ENCODE measurements at regions not wholly inside any gene's neighbourhood (a gene's known extent, or its start where the extent isn't known, plus 50 kb on each side); places are given as distances from the start of the nearest gene placed in this dataset.

DNA sequence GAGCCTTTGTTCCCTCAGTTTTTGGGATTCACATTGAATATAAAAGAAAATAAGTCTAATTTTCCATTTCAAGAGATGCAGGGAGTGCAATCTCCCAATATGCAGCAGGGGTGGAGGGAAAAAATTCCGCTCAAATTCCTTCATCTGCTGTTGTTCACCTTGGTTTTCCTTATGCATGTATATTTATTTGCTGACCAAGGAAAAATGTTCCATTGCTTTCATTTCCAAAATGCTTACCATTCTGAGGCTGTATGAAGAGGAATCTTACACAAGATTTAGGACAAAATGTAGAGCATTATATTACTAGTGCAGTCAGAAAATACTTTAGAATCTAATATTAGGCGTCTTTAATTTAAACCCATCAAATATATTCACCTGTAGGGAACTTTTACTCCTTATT is 863.9 kb downstream of the EPHA3 start:
- H3K4me3 Mint-ChIP-seq (ENCODE audit: unreplicated experiment) = no peak overlapping the region
- H3K27me3 Mint-ChIP-seq (ENCODE audit: unreplicated experiment) = no peaks in the 10 kb centered on the region
- H3K27ac Mint-ChIP-seq (ENCODE audit: unreplicated experiment) = no peak overlapping the region

DNA sequence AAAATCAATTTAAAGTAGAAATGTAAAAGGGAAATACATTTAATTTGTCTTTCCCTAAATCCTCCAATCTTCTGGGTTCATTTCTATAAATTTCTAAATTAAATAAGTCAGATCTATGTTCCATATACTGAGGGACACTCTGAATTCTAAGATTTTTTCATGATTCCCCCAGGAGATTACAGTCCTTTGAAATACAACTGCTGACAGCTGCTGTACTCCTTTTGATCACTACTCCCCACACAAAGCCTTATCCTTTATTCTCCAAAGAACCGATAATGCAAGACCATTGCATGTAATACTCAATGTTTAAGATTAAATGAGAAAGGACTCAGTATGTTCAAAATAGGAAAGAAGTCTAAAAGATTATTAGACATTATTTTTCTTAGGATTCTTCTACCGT is 865.7 kb downstream of the EPHA3 start:
- no peak overlapping the region for H3K4me3 Mint-ChIP-seq (ENCODE audit: unreplicated experiment)
- no peaks in the 10 kb centered on the region for H3K27me3 Mint-ChIP-seq (ENCODE audit: unreplicated experiment)
- DNase-seq (ENCODE audit: extremely low spot score, unreplicated experiment) = no peak
- TF ChIP-seq, protein P1, sequence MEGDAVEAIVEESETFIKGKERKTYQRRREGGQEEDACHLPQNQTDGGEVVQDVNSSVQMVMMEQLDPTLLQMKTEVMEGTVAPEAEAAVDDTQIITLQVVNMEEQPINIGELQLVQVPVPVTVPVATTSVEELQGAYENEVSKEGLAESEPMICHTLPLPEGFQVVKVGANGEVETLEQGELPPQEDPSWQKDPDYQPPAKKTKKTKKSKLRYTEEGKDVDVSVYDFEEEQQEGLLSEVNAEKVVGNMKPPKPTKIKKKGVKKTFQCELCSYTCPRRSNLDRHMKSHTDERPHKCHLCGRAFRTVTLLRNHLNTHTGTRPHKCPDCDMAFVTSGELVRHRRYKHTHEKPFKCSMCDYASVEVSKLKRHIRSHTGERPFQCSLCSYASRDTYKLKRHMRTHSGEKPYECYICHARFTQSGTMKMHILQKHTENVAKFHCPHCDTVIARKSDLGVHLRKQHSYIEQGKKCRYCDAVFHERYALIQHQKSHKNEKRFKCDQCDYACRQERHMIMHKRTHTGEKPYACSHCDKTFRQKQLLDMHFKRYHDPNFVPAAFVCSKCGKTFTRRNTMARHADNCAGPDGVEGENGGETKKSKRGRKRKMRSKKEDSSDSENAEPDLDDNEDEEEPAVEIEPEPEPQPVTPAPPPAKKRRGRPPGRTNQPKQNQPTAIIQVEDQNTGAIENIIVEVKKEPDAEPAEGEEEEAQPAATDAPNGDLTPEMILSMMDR (IDR thresholded peaks at IDR 0.05) = no peak
- peaks cover 18% of the 10 kb centered on the region for H3K4me1 Mint-ChIP-seq (ENCODE audit: unreplicated experiment)
- no peaks in the 10 kb centered on the region for H3K36me3 Mint-ChIP-seq (ENCODE audit: unreplicated experiment)
- no peak overlapping the region for H3K27ac Mint-ChIP-seq (ENCODE audit: unreplicated experiment)
- no peaks in the 10 kb centered on the region for H3K9me3 Mint-ChIP-seq (ENCODE audit: unreplicated experiment)

More for the DNA sequence above, 863.9 kb downstream of the EPHA3 start:
- no peak for DNase-seq (ENCODE audit: extremely low spot score, unreplicated experiment)
- H3K9me3 Mint-ChIP-seq (ENCODE audit: unreplicated experiment) = peaks cover 1% of the 10 kb centered on the region
- H3K36me3 Mint-ChIP-seq (ENCODE audit: unreplicated experiment) = no peaks in the 10 kb centered on the region
- TF ChIP-seq, protein P1 (IDR thresholded peaks at IDR 0.05) = no peak
- peaks cover 25% of the 10 kb centered on the region for H3K4me1 Mint-ChIP-seq (ENCODE audit: unreplicated experiment)

DNA sequence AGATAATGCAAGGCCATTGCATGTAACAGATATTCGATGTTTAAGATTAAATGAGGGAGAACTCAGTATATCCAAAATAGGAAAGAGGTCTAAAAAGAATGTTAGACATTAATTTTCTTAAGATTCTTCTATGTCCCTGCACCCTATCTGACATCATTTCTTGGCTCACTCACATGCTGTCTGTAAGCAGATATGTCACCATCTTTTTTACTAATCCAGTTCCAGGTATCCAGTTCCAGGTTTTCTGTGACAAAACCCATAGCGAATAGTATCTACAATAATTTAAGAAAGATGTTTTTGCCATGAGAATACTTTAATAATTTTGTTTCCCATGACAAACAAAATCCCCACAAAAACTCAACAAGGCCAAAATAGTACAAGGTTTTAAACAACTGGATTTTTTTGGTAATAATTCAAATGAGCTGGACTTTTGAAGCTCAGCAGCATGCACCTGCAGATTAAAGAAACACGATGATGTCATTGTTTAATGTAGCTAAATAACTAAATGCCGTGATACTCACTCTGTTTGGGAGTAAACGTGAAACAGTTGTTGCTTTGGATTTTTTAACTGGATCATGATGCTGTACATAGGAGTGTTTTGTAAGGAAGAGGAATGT is 867.6 kb downstream of the EPHA3 start:
- no peaks in the 10 kb centered on the region for H3K36me3 Mint-ChIP-seq (ENCODE audit: unreplicated experiment)
- H3K27ac Mint-ChIP-seq (ENCODE audit: unreplicated experiment) = no peak overlapping the region
- H3K27me3 Mint-ChIP-seq (ENCODE audit: unreplicated experiment) = no peaks in the 10 kb centered on the region
- H3K4me3 Mint-ChIP-seq (ENCODE audit: unreplicated experiment) = no peak overlapping the region
- H3K4me1 Mint-ChIP-seq (ENCODE audit: unreplicated experiment) = peaks cover 19% of the 10 kb centered on the region
- TF ChIP-seq, protein P1 (IDR thresholded peaks at IDR 0.05) = no peak
- no peak for DNase-seq (ENCODE audit: extremely low spot score, unreplicated experiment)
- H3K9me3 Mint-ChIP-seq (ENCODE audit: unreplicated experiment) = no peaks in the 10 kb centered on the region

DNA sequence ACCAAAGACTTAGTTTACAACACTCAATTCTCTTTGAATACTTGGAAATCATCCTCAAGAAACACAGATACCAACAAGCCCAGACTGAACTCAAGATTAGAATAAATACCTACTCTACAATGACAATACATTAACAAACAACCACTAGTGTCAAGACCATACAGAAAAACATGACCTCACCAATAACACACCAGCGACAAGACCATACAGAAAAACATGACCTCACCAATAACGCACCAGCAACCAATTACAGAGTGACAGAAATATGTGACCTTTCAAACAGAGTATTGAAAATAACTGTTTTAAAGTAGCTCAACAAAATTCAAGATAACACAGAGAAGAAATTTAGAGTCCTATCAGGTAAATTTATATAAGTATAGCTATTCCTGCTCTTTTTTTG is 876.0 kb downstream of the EPHA3 start:
- no peak for DNase-seq (ENCODE audit: extremely low spot score, unreplicated experiment)
- Mint-ChIP-seq H3K27ac (ENCODE audit: unreplicated experiment) (no peak overlapping the region), H3K9me3 (ENCODE audit: unreplicated experiment) (peaks cover 24% of the 10 kb centered on the region), H3K4me1 (ENCODE audit: unreplicated experiment) (no peaks in the 10 kb centered on the region), H3K36me3 (ENCODE audit: unreplicated experiment) (peaks cover 2% of the 10 kb centered on the region), H3K4me3 (ENCODE audit: unreplicated experiment) (no peak overlapping the region), H3K27me3 (ENCODE audit: unreplicated experiment) (peaks cover 25% of the 10 kb centered on the region)
- TF ChIP-seq, protein P1 (IDR thresholded peaks at IDR 0.05) = no peak

DNA sequence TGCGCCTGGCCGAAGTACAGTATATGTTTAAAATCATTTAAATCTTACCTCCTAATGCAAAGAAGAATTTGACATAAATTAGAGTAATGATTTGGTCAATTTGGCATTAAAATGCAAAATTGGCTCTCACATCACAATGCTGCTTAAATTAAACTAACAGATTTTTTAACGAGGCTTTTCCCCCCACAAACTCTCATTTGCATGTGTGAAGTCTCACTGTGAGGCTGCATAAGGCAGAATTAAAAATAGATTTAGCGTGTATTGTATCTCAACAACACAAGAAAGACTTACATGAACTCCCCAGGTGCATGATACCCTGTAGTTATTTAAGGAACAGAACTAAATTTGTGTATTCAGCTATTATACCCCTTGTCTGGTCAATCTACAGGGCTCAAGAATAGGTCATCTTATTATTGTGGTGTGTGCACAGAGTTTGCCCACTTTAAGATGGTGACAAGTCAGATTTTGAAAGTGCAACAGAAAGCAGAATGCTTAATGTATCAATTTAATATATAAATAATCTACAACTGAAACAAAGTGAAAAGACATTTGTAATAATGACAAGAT is 897.9 kb downstream of the EPHA3 start:
- Mint-ChIP-seq H3K27me3 (ENCODE audit: unreplicated experiment) (no peaks in the 10 kb centered on the region), H3K9me3 (ENCODE audit: unreplicated experiment) (peaks cover 8% of the 10 kb centered on the region), H3K4me1 (ENCODE audit: unreplicated experiment) (peaks cover 29% of the 10 kb centered on the region), H3K4me3 (ENCODE audit: unreplicated experiment) (no peak overlapping the region), H3K36me3 (ENCODE audit: unreplicated experiment) (no peaks in the 10 kb centered on the region), H3K27ac (ENCODE audit: unreplicated experiment) (no peak overlapping the region)
- TF ChIP-seq, protein P1 (IDR thresholded peaks at IDR 0.05) = no peak
- no peak for DNase-seq (ENCODE audit: extremely low spot score, unreplicated experiment)
